A673 (cell line): ENCODE measurements at regions not wholly inside any gene's neighbourhood (a gene's known extent, or its start where the extent isn't known, plus 50 kb on each side); places are given as distances from the start of the nearest gene placed in this dataset.

Source experiments
- BruUV-seq: library from RNA; stranded (reverse); fragments of 400-500 nt; replicated peaks from 2 replicates; lab custom pipeline; 2021; lab: Mats Ljungman, UMichigan
- CTCF ChIA-PET: fragments of 300-600 bp; sonication (Branson Sonifier 250); formaldehyde crosslinking; loops from one replicate; lab custom pipeline; 2022; ENCODE audit warnings: antibody characterized with exemption; lab: Charles Lee
- POLR2A ChIA-PET: fragments of 300-600 bp; sonication (Branson Sonifier 250); formaldehyde crosslinking; loops from one replicate; lab custom pipeline; 2022; ENCODE audit warnings: antibody characterized with exemption; ENCODE audit not compliant: low non-redundant PET; lab: Charles Lee
- DNase-seq: peaks from one replicate; pipeline ENCODE4 v3.0.0-alpha.2; 2015; ENCODE audit warnings: low spot score
- H3K27ac ChIP-seq: fragments of 200-600 bp; sonication (generic); 2 replicates; pipeline ENCODE4 v1.5.1; 2016; ENCODE audit warnings: mixed run types, low read depth, mild to moderate bottlenecking, mixed read lengths, antibody characterized with exemption, low read length; ENCODE audit not compliant: poor library complexity, severe bottlenecking
- H3K27me3 ChIP-seq: fragments of 200-600 bp; sonication (generic); replicated peaks from 2 replicates; pipeline ENCODE4 v1.6.1; 2017; ENCODE audit warnings: mixed run types, low read depth, mild to moderate bottlenecking, mixed read lengths, antibody characterized with exemption, low read length; ENCODE audit not compliant: insufficient read depth, poor library complexity
- H3K36me3 ChIP-seq: fragments of 200-600 bp; sonication (generic); 2 replicates; pipeline ENCODE4 v1.6.1; 2016; ENCODE audit warnings: mixed run types, mild to moderate bottlenecking, mixed read lengths, antibody characterized with exemption, low read length; ENCODE audit not compliant: insufficient read depth, poor library complexity, severe bottlenecking
- H3K4me1 ChIP-seq: fragments of 200-600 bp; sonication (generic); 2 replicates; pipeline ENCODE4 v1.6.1; 2017; ENCODE audit warnings: mixed run types, mild to moderate bottlenecking, mixed read lengths, antibody characterized with exemption, low read length; ENCODE audit not compliant: insufficient read depth, poor library complexity, severe bottlenecking
- H3K4me3 ChIP-seq: fragments of 200-600 bp; sonication (generic); 2 replicates; pipeline ENCODE4 v1.5.1; 2016; ENCODE audit warnings: low read depth, mixed run types, mild to moderate bottlenecking, mixed read lengths, low read length; ENCODE audit not compliant: poor library complexity, severe bottlenecking
- H3K9me3 ChIP-seq: fragments of 200-600 bp; sonication (generic); 2 replicates; pipeline ENCODE4 v1.6.1; 2016; ENCODE audit warnings: mixed run types, low read depth, mild to moderate bottlenecking, mixed read lengths, antibody characterized with exemption, low read length; ENCODE audit not compliant: poor library complexity, severe bottlenecking
- EZH2 ChIP-seq: fragments of 200-600 bp; sonication (generic); IDR thresholded peaks from 2 replicates; pipeline ENCODE4 v1.6.1; 2017; ENCODE audit warnings: borderline replicate concordance, low read depth, mild to moderate bottlenecking, mixed read lengths, antibody characterized with exemption, low read length; ENCODE audit not compliant: poor library complexity, severe bottlenecking
- intact Hi-C: fragments of 100-400 bp; cut with micrococcal nuclease; formaldehyde crosslinking; loops from one replicate; pipeline ENCODE4 v1.10.0; 2022; ENCODE audit not compliant: unreplicated experiment
- TF ChIP-seq, protein P1 (sequence below): fragments of 300-800, 200-600 bp; sonication (generic); conservative IDR thresholded peaks from 2 replicates; pipeline ENCODE4 v1.5.1; 2017; ENCODE audit warnings: low read depth, mild to moderate bottlenecking, antibody characterized with exemption, low read length, moderate library complexity, mixed read lengths

DNA sequence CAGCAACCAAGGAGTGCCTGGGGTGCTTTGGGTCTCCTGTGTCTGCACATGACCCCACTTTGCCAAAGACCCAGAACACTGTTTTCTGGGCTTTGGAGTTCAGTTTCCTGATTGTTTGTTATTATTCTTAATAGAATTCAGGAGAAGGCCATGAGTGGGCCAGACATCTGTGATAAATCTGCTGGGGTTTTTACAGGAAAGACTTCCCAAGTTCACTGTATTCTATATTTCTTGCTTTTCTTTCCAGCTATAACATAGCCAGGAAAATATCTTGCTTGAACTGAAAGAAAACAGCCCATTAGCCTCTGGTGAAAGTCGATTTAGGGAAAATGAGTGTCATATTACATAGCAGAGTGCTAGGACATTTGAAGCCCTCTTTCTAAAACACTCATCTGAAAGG is 345.1 kb upstream of the USP24 start:
- TF ChIP-seq, protein P1, sequence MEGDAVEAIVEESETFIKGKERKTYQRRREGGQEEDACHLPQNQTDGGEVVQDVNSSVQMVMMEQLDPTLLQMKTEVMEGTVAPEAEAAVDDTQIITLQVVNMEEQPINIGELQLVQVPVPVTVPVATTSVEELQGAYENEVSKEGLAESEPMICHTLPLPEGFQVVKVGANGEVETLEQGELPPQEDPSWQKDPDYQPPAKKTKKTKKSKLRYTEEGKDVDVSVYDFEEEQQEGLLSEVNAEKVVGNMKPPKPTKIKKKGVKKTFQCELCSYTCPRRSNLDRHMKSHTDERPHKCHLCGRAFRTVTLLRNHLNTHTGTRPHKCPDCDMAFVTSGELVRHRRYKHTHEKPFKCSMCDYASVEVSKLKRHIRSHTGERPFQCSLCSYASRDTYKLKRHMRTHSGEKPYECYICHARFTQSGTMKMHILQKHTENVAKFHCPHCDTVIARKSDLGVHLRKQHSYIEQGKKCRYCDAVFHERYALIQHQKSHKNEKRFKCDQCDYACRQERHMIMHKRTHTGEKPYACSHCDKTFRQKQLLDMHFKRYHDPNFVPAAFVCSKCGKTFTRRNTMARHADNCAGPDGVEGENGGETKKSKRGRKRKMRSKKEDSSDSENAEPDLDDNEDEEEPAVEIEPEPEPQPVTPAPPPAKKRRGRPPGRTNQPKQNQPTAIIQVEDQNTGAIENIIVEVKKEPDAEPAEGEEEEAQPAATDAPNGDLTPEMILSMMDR = no peak
- TF ChIP-seq EZH2 = no peak
- Histone ChIP-seq H3K9me3 (no peaks in the 10 kb centered on the region), H3K4me1 (no peaks in the 10 kb centered on the region), H3K36me3 (no peaks in the 10 kb centered on the region), H3K27me3 (no peaks in the 10 kb centered on the region), H3K4me3 (no peak overlapping the region), H3K27ac (no peak overlapping the region)
- intact Hi-C loops = loop anchor here (5.0 kb wide), 1 partner anchor 53 kb away; no protein-coding TSS in a partner anchor
- no TSS peak for BruUV-seq
- no peak for DNase-seq
- POLR2A ChIA-PET = no interaction called here
- CTCF ChIA-PET = no interaction called here

DNA sequence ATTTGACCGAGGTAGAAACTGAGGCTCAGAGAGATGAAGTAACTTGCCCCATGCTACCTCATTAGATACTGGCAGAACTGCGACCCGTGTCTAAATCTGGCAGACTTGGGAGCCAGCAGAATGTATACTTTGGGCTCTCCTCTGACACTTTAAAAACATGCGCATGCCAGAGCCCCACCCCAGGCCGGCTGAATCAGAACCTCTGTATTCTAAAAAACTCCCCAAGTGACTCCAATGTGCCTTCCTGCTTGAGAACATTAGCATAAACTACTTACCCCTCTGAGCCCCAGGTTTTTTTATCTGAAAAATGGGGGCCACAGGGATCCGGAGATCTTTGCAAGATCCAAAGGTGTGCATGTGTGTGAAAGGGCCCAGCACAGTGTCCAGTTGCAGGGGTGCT is 344.7 kb upstream of the USP24 start:
- no TSS peak for BruUV-seq
- TF ChIP-seq EZH2 = no peak
- TF ChIP-seq, protein P1 = no peak
- no peaks in the 10 kb centered on the region for H3K4me1 ChIP-seq
- intact Hi-C loops = loop anchor here (5.0 kb wide), 1 partner anchor 53 kb away; no protein-coding TSS in a partner anchor
- CTCF ChIA-PET = no interaction called here
- POLR2A ChIA-PET = no interaction called here
- H3K27ac ChIP-seq = no peak overlapping the region
- H3K36me3 ChIP-seq = no peaks in the 10 kb centered on the region
- H3K4me3 ChIP-seq = no peak overlapping the region
- DNase-seq = no peak
- H3K9me3 ChIP-seq = no peaks in the 10 kb centered on the region
- no peaks in the 10 kb centered on the region for H3K27me3 ChIP-seq

DNA sequence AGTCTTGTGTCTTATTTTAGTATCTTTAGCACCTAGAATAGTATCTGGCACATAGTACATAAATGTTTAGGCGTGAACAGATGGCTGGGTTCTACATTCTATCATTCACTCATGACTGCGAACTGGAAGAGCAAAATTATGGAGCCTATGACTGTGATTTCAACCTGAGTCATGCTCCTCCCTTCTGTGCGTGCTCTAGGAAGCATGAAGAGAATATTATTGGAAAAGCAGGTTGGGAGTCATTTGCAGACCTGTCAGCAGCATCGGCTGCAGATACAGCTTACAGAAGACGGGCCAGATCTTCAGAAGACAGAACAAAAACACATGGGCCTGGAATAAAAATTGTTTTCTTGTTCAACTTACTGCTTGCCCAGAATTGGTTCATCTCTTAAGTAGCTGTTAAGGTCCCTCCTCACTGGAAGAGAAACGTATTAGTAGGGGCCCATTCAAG is 344.0 kb upstream of the USP24 start:
- CTCF ChIA-PET = no interaction called here
- Histone ChIP-seq H3K9me3 (no peaks in the 10 kb centered on the region), H3K4me3 (no peak overlapping the region), H3K4me1 (no peaks in the 10 kb centered on the region), H3K27ac (no peak overlapping the region), H3K27me3 (no peaks in the 10 kb centered on the region), H3K36me3 (no peaks in the 10 kb centered on the region)
- BruUV-seq = no TSS peak
- no peak for DNase-seq
- POLR2A ChIA-PET = no interaction called here
- TF ChIP-seq, protein P1 = no peak
- TF ChIP-seq EZH2 = no peak
- intact Hi-C loops = no loop called here
